GM18873 (cell line): ENCODE measurements at regions not wholly inside any gene's neighbourhood (a gene's known extent, or its start where the extent isn't known, plus 50 kb on each side); places are given as distances from the start of the nearest gene placed in this dataset.

Experiments
- ATAC-seq: cut with Tn5 transposase; IDR thresholded peaks from one replicate; pipeline ENCODE4 v1.9.1; 2021; ENCODE audit warnings: mild to moderate bottlenecking, moderate library complexity, moderate number of reproducible peaks; ENCODE audit not compliant: unreplicated experiment, low FRiP score

DNA sequence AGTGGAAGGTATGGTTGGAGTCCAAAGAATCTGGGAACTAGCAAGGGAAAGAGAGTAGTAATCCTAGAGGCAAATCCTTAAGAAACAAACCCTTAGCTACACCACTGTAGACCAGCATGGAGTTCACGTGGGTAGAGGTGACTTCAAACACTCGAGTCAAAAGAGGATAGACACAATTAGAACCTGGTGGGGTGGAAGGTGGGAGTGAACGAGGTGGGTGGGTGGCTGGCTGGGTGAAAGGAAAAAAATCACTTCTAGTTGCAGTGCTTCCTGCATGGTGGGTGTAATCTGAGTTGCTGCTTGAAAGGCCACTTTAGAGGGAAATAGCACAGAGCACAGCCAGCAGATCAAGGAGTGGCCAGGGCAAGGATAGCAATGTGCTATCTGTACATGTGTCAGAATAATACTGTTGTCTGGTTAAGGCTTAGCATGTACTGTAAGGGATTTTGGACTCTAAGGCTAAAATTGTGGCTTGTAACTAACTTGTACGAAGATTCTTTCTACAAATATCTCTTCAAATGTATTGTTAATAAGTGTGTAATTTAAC lies 356.2 kb downstream of the GRIA2 start:
- ATAC-seq, result no peak

DNA sequence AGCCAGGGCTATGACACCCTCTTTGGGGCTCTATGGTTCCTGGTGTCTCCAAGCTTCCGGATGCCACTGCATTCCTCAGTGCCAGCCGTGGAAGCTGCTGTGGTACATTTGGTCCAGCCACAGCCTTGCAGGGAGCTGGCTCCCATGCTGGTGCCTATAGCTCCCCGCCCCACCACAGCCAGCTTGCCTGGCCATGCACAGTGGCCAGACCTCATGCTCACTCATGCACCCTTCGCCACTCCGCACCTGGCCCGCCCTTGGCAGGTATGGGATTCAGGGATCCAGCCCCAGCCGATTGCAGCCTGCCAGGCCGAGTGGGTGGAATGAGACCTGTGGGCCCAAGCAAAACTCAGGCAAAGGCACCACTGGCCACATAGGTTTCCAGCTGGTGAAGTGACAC lies 354.8 kb downstream of the GRIA2 start:
- no peak for ATAC-seq

DNA sequence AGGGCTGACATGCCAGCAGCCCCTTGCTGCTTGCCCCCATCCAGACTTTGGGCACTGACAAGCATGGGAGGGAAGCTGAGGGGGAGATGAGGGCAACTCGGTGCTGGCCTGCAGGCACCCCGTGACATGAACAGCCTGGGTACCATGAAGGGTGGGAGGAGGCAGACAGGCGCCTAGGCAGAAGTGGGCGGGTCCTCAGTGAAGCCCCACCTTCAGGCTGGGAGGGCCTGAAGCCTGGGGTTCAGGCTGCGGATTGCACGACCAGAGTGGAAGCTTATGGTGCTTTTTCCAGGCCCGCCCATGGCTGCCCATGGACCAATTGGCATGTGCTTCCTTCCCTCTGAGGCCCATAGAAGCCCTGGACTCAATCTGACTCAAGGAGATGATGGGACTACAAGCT lies 354.1 kb downstream of the GRIA2 start:
- no peak for ATAC-seq

DNA sequence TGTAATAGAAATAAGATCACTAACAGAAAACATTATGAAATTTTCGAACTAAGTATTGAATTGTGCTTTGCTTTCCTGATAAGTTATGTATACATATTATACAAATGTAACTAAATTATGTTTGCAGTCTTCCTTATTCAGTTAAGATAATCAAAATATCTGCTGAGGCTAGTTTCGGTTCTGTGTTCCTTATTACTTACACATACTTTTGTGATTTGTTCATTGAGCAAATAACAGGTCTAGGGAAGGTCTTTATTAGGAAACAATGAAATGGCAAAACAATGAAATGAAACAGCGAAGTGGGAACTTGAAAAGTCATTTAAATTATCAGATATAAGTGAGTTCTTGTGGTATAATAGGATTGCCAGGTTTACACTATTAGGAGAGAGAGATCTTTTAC lies 352.4 kb downstream of the GRIA2 start:
- no peak for ATAC-seq

DNA sequence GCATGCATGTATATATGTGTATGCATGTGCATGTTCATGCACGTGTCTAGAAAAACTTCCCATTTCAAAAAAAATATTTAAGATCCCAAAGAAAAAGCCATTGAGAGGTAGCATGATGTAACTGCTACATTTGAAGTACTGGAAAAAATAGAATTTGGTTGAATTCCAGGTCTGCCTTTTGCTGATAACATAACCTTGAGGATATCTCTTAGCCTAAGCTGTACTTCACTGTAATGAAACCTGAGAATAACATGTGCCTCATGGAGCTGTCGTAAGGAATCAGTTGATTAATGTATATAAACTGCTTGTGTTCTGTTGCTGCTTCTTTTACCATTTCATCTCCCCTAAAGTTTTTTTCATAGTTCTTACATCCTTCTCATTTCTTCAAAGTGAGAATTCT lies 351.8 kb downstream of the GRIA2 start:
- ATAC-seq, result no peak

DNA sequence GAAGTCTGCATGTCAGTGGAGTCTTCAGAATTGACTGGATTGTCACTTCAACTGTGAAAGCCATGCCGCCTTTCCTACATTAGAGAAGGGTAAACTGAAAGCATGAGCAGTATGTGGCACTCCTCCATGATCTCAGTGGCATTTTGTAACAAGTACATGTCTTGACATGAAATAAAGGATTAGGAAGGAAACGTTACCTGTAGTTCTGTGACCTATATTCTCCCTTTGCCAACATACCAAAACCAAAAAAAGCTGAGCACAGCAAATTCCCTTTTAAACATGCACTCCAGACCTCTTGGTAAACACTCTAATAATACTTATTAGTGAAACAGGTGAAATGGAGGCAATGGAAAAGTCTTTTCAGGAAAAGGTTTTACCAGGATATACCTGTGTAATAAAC lies 344.2 kb downstream of the GRIA2 start:
- ATAC-seq, result no peak

DNA sequence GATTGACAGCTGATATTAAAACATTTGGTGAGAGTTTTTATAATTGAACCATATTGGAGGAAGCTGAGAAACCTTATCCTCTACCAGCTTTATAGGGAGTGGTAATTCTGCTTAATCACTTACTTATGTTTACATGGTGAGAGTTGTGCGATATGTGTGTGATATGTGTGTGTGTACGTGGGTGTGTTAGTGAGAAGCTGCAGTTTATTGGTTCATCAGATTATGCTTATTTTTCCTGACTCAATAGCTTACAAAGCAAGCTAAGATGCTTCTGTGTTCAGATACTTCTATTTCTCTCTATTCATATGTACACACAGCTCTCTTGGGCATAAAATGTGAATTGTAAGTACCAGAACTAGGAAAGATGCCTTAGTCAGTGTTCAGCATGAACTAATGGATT lies 343.7 kb downstream of the GRIA2 start:
- no peak for ATAC-seq

DNA sequence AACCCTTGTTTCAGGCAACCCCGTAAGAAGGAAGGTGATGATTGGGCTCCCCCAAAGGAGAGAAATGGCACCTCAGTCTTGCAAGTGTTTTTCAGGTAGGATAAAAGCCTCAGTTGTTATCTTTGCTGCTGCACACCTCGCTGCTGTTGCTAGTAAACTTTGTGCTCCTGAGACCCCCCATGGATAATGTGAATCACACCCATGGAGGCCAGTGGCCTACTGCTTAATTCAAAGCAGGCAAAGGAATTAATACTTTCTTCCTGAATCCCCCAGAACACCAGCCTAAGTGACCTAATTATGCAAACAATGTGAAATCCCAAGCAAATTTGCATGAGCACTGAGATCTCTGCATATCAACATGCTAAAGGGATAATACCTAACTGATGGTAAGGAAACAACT lies 337.5 kb downstream of the GRIA2 start:
- ATAC-seq, result no peak

DNA sequence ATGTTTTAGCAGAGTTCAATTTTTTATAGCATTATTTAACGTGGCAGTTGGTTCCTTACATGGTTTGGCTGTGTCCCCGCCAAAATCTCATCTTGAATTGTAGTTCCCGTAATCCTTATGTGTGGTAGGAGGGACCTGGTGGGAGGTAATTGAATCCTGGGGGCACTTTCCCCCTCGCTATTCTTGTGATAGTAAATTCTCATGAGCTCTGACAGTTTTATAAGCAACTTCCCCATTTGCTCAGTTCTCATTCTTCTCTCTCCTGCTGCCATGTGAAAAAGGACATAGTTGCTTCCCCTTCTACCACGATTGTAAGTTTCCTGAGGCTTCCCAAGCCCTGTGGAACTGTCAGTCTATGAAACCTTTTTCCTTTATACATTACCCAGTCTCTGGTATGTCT lies 329.5 kb downstream of the GRIA2 start:
- no peak for ATAC-seq

DNA sequence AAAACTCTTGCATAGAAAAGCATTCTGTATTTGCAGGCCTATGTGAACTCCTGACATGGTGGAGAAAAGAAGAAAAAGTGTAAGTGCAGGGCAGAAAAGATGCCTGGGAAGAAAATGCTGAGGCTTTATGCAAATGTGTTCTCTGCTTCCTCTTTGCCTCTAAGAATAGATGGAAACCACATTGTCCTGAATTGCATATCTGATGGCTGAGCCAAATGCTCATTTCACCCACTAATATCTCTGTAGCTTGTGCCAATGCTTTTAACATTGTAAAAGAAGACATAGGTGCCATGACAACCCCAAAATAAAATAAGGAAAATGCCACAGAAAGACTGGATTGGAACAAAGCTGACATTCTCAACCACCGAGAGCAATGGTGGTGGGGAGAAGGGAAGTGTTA lies 307.4 kb downstream of the GRIA2 start:
- ATAC-seq, result no peak

DNA sequence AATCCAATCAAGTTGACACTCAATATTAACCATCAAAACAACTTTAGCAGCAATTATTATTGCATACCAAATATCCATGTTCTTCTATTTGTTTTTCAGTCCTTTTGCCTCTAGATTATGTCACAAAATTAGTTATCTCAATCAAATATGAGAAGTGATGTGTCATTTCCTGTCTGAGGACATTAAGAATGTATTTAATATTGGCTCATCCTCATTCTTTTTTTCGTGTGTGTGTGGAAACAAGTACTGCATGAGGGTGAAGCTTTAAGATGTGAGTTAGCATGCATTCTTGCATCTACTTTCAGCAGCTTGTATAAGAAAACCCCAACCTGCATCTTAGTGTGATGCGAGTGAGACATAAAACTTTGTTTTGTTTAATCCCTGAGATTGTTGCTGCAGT lies 301.4 kb downstream of the GRIA2 start:
- ATAC-seq, result no peak

DNA sequence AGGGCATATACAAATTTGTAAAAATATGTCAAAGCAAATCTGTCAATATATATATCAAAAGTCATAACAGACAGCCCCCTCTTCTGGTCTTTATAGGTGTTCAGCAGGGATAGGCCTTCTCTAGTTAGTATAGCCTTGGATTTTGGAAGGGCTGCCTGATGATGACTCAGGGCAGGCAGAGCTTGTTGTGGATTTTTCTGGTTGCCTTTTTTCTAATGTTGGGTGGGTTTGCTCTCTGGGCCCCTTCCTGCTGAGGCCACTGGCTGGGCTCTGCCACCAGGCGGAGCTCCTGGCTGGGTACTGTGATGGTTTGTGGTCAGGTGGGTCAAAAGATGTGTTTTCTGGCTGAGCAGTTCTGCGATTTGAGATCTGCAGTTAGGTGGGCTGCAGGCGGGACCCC lies 294.2 kb downstream of the GRIA2 start:
- no peak for ATAC-seq

DNA sequence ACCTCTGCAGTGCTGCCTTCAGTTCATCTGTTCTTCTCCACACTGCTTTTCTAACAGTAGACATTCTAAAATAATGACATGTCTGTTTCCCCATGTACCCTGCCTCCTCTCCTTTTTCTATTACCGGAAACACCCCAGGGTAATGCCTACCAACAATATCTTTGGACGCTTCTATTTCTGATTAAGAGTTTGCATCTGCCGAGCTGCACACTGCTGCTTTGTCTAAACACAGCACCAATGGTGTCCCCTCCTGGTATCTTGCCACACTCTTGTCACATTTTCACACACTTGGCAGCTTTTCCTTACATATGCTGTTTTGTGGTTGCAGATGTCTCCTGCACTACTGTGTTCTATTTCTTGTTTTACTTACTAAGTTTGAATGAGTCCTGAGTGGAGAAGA lies 288.8 kb downstream of the GRIA2 start:
- ATAC-seq, result no peak

DNA sequence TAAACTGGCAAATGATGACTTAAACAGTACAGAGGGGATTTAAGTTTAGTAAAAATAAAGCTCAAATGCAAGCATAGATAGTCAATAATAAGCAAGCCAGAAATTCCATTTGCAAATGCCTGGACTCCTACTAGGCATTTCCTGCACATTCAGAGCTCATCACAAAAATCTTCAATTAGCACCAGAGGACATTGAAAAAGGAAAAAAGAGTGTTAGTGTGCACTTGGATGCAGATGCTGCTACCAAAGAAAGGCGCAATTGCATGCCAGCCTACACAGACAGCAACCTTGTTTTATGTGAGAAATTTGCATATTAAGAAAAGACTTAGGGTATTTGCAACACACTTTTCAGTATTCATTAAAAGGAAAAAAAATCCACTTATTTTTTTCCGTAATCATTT lies 282.1 kb downstream of the GRIA2 start:
- no peak for ATAC-seq

DNA sequence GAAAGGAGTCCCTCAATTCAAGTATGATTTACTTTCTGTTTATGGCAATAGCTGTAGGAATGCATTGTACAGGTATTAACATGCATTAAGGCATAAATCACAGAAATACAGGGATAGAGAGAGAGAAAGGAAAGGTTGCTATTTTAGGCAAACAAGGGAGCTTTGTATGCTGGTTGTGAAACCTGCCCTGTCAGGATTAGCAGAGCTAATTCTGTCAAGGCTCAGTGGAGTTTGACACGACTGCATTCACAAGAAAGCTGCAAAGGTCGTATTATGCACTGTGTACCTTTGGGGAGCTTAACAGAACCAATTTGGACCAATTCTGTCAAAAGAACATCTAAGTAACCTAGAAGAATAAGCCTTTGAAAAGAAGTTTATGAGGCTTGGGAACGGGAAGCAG lies 239.3 kb downstream of the GRIA2 start:
- ATAC-seq, result no peak

DNA sequence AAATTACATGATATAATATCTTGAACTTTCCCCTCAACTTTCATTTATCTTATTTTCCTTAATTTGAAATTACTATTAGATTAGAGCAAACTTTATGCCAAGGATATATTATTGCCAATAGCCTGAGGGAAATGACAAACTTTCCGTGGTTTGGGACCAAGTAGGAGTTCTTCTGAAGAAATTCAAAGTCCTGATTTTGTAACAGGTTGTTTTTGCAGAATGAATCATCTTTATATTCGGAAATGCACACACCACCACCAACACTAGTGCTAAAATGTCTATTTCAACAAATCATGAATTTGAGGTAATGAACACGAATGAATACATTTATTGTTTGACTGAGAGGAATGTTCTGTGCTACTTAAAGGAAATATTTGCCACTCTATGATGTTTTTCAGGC lies 226.7 kb downstream of the GRIA2 start:
- no peak for ATAC-seq

DNA sequence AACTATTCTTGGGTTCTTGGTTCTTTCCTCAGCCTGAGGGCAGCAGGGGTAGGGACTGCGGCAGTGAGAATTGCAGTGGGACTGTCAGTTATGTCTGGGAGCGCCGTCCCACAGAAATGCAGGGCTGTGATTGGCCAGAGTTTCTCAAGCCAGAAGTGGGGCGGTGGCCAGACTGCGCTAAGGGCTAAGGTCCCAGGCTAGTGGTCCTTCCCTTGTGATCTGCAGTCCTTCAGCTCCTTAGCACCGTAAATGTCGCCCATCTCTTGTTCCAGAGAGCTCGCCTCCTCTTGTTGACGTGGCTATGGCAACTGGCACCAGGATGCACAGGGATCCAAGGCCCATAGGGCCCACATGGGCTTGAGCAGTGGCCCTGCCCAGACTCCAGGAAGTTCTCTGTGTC lies 223.5 kb downstream of the GRIA2 start:
- no peak for ATAC-seq

DNA sequence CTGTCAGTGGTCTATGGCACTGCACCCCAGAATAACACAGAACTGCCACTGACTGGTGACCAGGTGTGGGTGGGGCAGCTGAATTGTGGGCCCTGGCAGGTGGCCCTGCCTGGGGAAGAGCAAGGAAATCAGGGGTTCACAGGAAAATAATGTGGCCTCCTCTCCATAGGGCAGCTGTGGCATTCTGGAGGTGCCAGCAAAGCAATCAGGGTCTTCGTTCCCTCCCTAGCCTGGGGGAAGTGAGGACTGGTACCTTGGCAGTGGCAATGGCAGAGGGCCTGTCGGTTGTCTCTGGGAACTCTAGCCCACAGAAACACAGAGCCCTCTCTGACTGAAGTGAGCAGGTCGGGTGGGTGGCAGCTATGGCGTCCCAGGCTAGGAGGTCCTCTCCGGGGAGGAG lies 223.0 kb downstream of the GRIA2 start:
- ATAC-seq, result no peak

DNA sequence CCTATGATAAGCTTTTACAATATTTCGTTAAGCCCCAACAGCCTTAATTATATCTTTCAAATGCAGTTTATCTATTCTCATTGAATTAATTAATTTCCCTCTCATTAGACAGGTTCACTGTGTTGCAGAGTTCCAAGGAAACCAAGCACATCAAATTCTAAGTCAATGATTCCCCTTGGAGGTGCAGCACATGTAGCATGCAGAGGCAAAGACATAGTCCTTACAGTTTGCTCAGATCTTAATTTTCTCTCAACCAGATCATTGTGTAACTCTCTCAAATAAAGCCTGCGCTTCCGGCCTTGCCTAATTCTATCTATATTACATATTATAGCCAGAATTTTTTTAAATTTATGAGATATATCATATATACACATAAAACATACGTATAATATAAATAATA lies 205.4 kb downstream of the GRIA2 start:
- no peak for ATAC-seq

DNA sequence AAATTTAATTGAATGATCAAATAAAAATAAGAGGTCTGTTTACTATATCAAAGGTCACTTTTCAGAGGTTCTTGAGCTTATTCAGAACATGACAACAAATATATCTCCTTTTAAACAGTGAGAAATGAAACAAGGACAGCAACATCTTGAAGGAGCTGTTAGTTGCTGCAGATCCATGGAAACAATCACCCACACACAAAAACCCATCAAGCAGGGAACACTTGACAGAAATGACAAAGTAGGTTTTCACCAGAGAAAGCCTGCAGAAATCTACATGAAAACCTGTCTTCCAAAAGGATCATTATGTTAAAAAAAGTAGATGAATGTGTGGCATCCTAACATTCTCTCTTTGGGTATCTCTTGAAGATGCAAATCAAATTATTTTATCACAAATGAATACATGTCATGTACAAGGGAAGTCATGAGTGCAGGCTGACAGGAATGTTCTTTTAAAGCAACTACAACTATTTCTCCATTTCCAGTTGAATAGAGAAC lies 203.0 kb downstream of the GRIA2 start:
- ATAC-seq, result no peak

DNA sequence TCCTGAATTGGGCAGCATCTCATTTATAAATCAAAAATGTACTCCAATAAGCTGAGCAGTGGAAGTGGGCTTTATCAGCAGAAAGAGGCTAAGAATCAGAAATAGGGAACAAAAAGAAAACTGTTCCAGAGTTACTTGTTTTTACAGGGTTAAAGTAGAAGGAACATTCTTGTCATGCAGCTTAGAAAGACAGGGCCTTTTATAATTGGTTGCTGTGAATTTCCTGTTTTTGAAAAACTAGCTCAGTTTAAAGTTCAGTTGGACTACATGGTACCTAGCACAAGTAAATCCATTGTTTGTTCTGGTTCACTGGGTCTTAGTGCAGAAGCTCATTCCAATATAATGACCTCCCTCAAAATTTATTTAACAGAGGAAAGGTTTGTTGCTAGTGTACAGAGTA lies 200.8 kb downstream of the GRIA2 start:
- no peak for ATAC-seq
